SK-N-SH treated with all-trans-retinoic acid at 6 μM for 48 hours (cell line): ENCODE measurements at regions not wholly inside any gene's neighbourhood (a gene's known extent, or its start where the extent isn't known, plus 50 kb on each side); places are given as distances from the start of the nearest gene placed in this dataset.

Experiments
- CSDC2 ChIP-seq: fragments of 250-450 bp; sonication (Bioruptor Pico); IDR thresholded peaks from 2 replicates; pipeline ENCODE4 v1.5.0; 2020; ENCODE audit warnings: mild to moderate bottlenecking, moderate library complexity
- ESRRG ChIP-seq: fragments of 250-450 bp; sonication (Bioruptor Pico); IDR thresholded peaks from 2 replicates; pipeline ENCODE4 v1.6.1; 2021; ENCODE audit warnings: mild to moderate bottlenecking
- ISL1 ChIP-seq: fragments of 250-450 bp; sonication (Bioruptor Pico); IDR thresholded peaks from 2 replicates; pipeline ENCODE4 v2.1.2; 2022; ENCODE audit warnings: mild to moderate bottlenecking, moderate library complexity
- ZFP3 ChIP-seq: fragments of 250-450 bp; sonication (Bioruptor Pico); IDR thresholded peaks from 2 replicates; pipeline ENCODE4 v1.5.0; 2020; ENCODE audit warnings: mild to moderate bottlenecking, moderate library complexity
- ZFP30 ChIP-seq: fragments of 450-650 bp; formaldehyde crosslinking; IDR thresholded peaks from 2 replicates; pipeline ENCODE4 v1.5.0; 2022; ENCODE audit warnings: mild to moderate bottlenecking, moderate library complexity

DNA sequence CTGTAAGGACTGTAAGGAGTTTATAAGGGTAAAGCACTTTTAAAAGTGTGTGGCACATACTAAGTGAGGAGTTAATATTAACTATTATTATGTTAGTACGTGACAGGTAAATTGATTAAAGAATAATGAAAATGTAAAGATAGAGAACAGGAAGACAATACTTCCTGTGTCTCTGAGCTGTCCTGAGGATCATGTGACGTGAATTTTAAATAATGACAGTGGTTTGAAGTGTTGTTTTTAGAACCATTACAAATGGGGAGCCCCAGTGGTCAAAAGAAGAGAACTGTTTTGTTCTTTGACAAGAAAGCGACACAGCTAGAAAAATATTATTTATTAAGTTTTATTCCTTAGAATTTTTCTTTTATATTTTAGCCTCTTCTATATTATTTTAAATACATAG, 241.2 kb upstream of the STARD13 start:
- TF ChIP-seq ZFP30: no peak
- no peak for TF ChIP-seq ISL1 (CRISPR knock-in tag)
- TF ChIP-seq CSDC2 (CRISPR knock-in tag): no peak
- no peak for TF ChIP-seq ZFP3 (CRISPR knock-in tag)
- no peak for TF ChIP-seq ESRRG (CRISPR knock-in tag)
